Esophagus squamous epithelium (tissue), 4 donors: ENCODE measurements at regions not wholly inside any gene's neighbourhood (a gene's known extent, or its start where the extent isn't known, plus 50 kb on each side); places are given as distances from the start of the nearest gene placed in this dataset.

Experiments used
- CTCF ChIP-seq, 6 experiments: fragments of 450-650 bp in 4 of 6; fragments of 200-600 bp in 2 of 6; sonication (generic) in 2 of 6; IDR thresholded peaks; one replicate each; pipeline ENCODE4 v1.5.1; 2016 to 2019; ENCODE audit warnings: antibody characterized with exemption in 6 of 6, mild to moderate bottlenecking in 4 of 6, moderate library complexity in 4 of 6
- POLR2A ChIP-seq, 4 donors: fragments of 450-650 bp; IDR thresholded peaks; one replicate each; pipeline ENCODE4 v1.6.1; 2017; ENCODE audit warnings: antibody characterized with exemption in 4 of 4, mild to moderate bottlenecking in 4 of 4, moderate library complexity in 3 of 4

GRCh38 chr6:40924839-40925238 is 114.2 kb downstream of the UNC5CL start:
- TF ChIP-seq POLR2A (IDR thresholded peaks at IDR 0.05) (no peak), CTCF (IDR thresholded peaks at IDR 0.05) (no peak)
